ENCODE measurements at regions not wholly inside any gene's neighbourhood (a gene's known extent, or its start where the extent isn't known, plus 50 kb on each side); places are given as distances from the start of the nearest gene placed in this dataset.

DNA sequence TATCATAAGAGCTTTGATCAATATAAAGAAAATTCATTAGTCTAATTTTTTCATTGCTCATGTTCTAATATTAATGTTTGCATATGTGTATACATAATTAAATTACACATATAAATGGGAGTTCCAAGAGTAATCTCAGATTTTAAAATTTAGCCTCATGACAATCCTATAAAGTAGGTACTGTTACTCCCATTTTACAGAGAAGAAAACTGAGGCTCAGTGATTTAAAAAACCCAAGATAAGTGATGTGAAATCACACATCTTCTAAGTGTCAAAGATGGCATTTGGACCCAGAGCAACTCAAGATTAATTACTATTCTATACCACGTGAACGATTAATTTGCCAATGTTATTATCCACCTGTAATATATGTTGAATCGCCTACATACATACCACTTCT is 122.3 kb downstream of the TM2D1 start:
- TF ChIP-seq EZH2 (IDR thresholded peaks at IDR 0.05; ENCODE audit: borderline replicate concordance, low read depth, low read length, severe bottlenecking): no peak
- TF ChIP-seq, protein P1, sequence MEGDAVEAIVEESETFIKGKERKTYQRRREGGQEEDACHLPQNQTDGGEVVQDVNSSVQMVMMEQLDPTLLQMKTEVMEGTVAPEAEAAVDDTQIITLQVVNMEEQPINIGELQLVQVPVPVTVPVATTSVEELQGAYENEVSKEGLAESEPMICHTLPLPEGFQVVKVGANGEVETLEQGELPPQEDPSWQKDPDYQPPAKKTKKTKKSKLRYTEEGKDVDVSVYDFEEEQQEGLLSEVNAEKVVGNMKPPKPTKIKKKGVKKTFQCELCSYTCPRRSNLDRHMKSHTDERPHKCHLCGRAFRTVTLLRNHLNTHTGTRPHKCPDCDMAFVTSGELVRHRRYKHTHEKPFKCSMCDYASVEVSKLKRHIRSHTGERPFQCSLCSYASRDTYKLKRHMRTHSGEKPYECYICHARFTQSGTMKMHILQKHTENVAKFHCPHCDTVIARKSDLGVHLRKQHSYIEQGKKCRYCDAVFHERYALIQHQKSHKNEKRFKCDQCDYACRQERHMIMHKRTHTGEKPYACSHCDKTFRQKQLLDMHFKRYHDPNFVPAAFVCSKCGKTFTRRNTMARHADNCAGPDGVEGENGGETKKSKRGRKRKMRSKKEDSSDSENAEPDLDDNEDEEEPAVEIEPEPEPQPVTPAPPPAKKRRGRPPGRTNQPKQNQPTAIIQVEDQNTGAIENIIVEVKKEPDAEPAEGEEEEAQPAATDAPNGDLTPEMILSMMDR (IDR thresholded peaks at IDR 0.05; ENCODE audit: borderline replicate concordance, extremely low read depth, low read length, poor library complexity, severe bottlenecking): no peak

Data from DND-41 (cell line).